SU-DHL-6 (cell line): ENCODE measurements at regions not wholly inside any gene's neighbourhood (a gene's known extent, or its start where the extent isn't known, plus 50 kb on each side); places are given as distances from the start of the nearest gene placed in this dataset.

Source experiments
- H2AFZ ChIP-seq: fragments of 200-600 bp; sonication (generic); 2 replicates; pipeline ENCODE4 v1.6.1; 2014; ENCODE audit warnings: low read depth, mild to moderate bottlenecking, moderate library complexity, mixed read lengths, antibody characterized with exemption, low read length; ENCODE audit not compliant: severe bottlenecking
- H3F3A ChIP-seq: fragments of 200-600 bp; shearing (Covaris generic); 2 replicates; pipeline ENCODE4 v1.6.0; 2016; ENCODE audit warnings: antibody characterized with exemption, mild to moderate bottlenecking; ENCODE audit not compliant: insufficient read depth
- H3K27ac ChIP-seq: fragments of 200-600 bp; sonication (generic); 2 replicates; pipeline ENCODE4 v1.5.1; 2016; ENCODE audit warnings: low read depth, mild to moderate bottlenecking, low read length, moderate library complexity, mixed read lengths
- H3K27me3 ChIP-seq: fragments of 200-600 bp; sonication (generic), shearing (Covaris generic); 2 replicates; pipeline ENCODE4 v1.6.0; 2014; ENCODE audit warnings: mild to moderate bottlenecking, low read length
- H3K36me3 ChIP-seq: fragments of 200-600 bp; sonication (generic); 2 replicates; pipeline ENCODE4 v1.6.1; 2014; ENCODE audit warnings: mild to moderate bottlenecking, low read length, mixed read lengths
- H3K4me2 ChIP-seq: fragments of 300-600, 200-600 bp; shearing (Covaris generic), sonication (generic); 2 replicates; pipeline ENCODE4 v1.6.0; 2014; ENCODE audit warnings: low read length, low read depth, mild to moderate bottlenecking; ENCODE audit not compliant: poor library complexity, severe bottlenecking
- H3K4me3 ChIP-seq: fragments of 200-600 bp; sonication (generic); 2 replicates; pipeline ENCODE4 v1.5.1; 2014; ENCODE audit warnings: antibody characterized with exemption, low read length, mild to moderate bottlenecking, mixed read lengths; ENCODE audit not compliant: insufficient read depth, poor library complexity, severe bottlenecking
- H3K79me2 ChIP-seq: fragments of 200-600 bp; sonication (generic); 2 replicates; pipeline ENCODE4 v1.6.1; 2014; ENCODE audit warnings: mild to moderate bottlenecking, low read length, moderate library complexity; ENCODE audit not compliant: insufficient read depth
- H3K9ac ChIP-seq: fragments of 200-600 bp; sonication (generic); 2 replicates; pipeline ENCODE4 v1.7.0; 2014; ENCODE audit warnings: mild to moderate bottlenecking, low read length
- H3K9me2 ChIP-seq: fragments of 200-600 bp; sonication (generic); replicated peaks from 2 replicates; pipeline ENCODE4 v1.6.1; 2014; ENCODE audit warnings: low read length; ENCODE audit not compliant: insufficient read depth
- H3K9me3 ChIP-seq: fragments of 200-600 bp; sonication (generic); 2 replicates; pipeline ENCODE4 v1.6.1; 2014; ENCODE audit warnings: low read length, mixed read lengths; ENCODE audit not compliant: insufficient read depth
- H4K20me1 ChIP-seq: fragments of 200-600 bp; sonication (generic); 2 replicates; pipeline ENCODE4 v1.6.1; 2014; ENCODE audit warnings: low read depth, mild to moderate bottlenecking, antibody characterized with exemption, low read length, moderate library complexity, mixed read lengths
- CTCF ChIP-seq: fragments of 200-600 bp; sonication (generic); IDR thresholded peaks from one replicate; pipeline ENCODE4 v1.5.1; 2017; ENCODE audit warnings: antibody characterized with exemption, mild to moderate bottlenecking, low read length, moderate library complexity; ENCODE audit not compliant: insufficient read depth, poor library complexity, severe bottlenecking
- EZH2phosphoT487 ChIP-seq: fragments of 200-600 bp; sonication (generic), shearing (Covaris generic); conservative IDR thresholded peaks from 2 replicates; pipeline ENCODE4 v1.6.1; 2018; ENCODE audit warnings: mild to moderate bottlenecking, antibody characterized with exemption, low read length, moderate library complexity, mixed read lengths

- H3K4me3 ChIP-seq, result no peak overlapping the region
- no peak overlapping the region for H3K4me2 ChIP-seq
- H3K79me2 ChIP-seq, result no peaks in the 10 kb centered on the region
- H3K9me3 ChIP-seq, result no peaks in the 10 kb centered on the region
- H3K36me3 ChIP-seq, result no peaks in the 10 kb centered on the region
- no peak for TF ChIP-seq EZH2phosphoT487
- no peak for TF ChIP-seq CTCF
- no peaks in the 10 kb centered on the region for H3F3A ChIP-seq
- no peaks in the 10 kb centered on the region for H3K9me2 ChIP-seq
- no peaks in the 10 kb centered on the region for H4K20me1 ChIP-seq
- no peak overlapping the region for H3K27ac ChIP-seq
- no peak overlapping the region for H3K9ac ChIP-seq
- H2AFZ ChIP-seq, result no peak overlapping the region
- no peaks in the 10 kb centered on the region for H3K27me3 ChIP-seq
Observed at GRCh38 chr10:21202776-21203462, 305.8 kb upstream of the NEBL start.

GRCh38 chr10:21199501-21199900, 302.4 kb upstream of the NEBL start:
- Histone ChIP-seq H3K4me2 (no peak overlapping the region), H3K9me2 (no peaks in the 10 kb centered on the region), H3K9ac (no peak overlapping the region), H3K9me3 (no peaks in the 10 kb centered on the region), H3K27ac (no peak overlapping the region), H4K20me1 (no peaks in the 10 kb centered on the region), H2AFZ (no peak overlapping the region), H3K27me3 (no peaks in the 10 kb centered on the region), H3K79me2 (no peaks in the 10 kb centered on the region), H3K4me3 (no peak overlapping the region), H3F3A (no peaks in the 10 kb centered on the region), H3K36me3 (no peaks in the 10 kb centered on the region)
- TF ChIP-seq CTCF, result no peak
- no peak for TF ChIP-seq EZH2phosphoT487

GRCh38 chr10:21197838-21198237, 300.7 kb upstream of the NEBL start:
- H3K79me2 ChIP-seq, result no peaks in the 10 kb centered on the region
- TF ChIP-seq CTCF (no peak), EZH2phosphoT487 (no peak)

More at GRCh38 chr10:21197838-21198237, 300.7 kb upstream of the NEBL start:
- Histone ChIP-seq H3K9me2 (no peaks in the 10 kb centered on the region), H3K9ac (no peak overlapping the region), H3K9me3 (no peaks in the 10 kb centered on the region), H3K4me3 (no peak overlapping the region), H3K27ac (no peak overlapping the region), H2AFZ (no peak overlapping the region), H3K27me3 (no peaks in the 10 kb centered on the region), H3F3A (no peaks in the 10 kb centered on the region), H4K20me1 (no peaks in the 10 kb centered on the region), H3K4me2 (no peak overlapping the region), H3K36me3 (no peaks in the 10 kb centered on the region)
